MM.1S (cell line): ENCODE measurements at regions not wholly inside any gene's neighbourhood (a gene's known extent, or its start where the extent isn't known, plus 50 kb on each side); places are given as distances from the start of the nearest gene placed in this dataset.

ENCODE experiments used
- DNase-seq: peaks from one replicate; pipeline ENCODE4 v3.0.0-alpha.2; 2015
- H2AFZ ChIP-seq: fragments of 300-600 bp; sonication (generic); 2 replicates; pipeline ENCODE4 v1.6.0; 2016; ENCODE audit warnings: antibody characterized with exemption, low read length
- H3F3A ChIP-seq: fragments of 300-600 bp; sonication (generic); 2 replicates; pipeline ENCODE4 v1.6.1; 2016; ENCODE audit warnings: mild to moderate bottlenecking, antibody characterized with exemption, low read length, moderate library complexity, mixed read lengths; ENCODE audit not compliant: insufficient read depth
- H3K27ac ChIP-seq: fragments of 300-600 bp; sonication (generic); 2 replicates; pipeline ENCODE4 v1.5.1; 2016; ENCODE audit warnings: mild to moderate bottlenecking, low read length
- H3K27me3 ChIP-seq: fragments of 300-600 bp; sonication (generic); replicated peaks from 2 replicates; pipeline ENCODE4 v1.6.0; 2016; ENCODE audit warnings: low read length; ENCODE audit not compliant: insufficient read depth
- H3K36me3 ChIP-seq: fragments of 300-600 bp; sonication (generic); replicated peaks from 2 replicates; pipeline ENCODE4 v1.6.1; 2016; ENCODE audit warnings: mild to moderate bottlenecking, low read length, mixed read lengths; ENCODE audit not compliant: insufficient read depth
- H3K4me1 ChIP-seq: fragments of 300-600 bp; sonication (generic); 2 replicates; pipeline ENCODE4 v1.6.1; 2016; ENCODE audit warnings: low read length, mixed read lengths
- H3K4me2 ChIP-seq: fragments of 300-600 bp; sonication (generic); 2 replicates; pipeline ENCODE4 v1.6.0; 2016; ENCODE audit warnings: low read depth, low read length
- H3K4me3 ChIP-seq: fragments of 300-600 bp; sonication (generic); 2 replicates; pipeline ENCODE4 v1.5.1; 2016; ENCODE audit warnings: low read length, mixed read lengths
- H3K79me2 ChIP-seq: fragments of 300-600 bp; sonication (generic); 2 replicates; pipeline ENCODE4 v1.6.1; 2016; ENCODE audit warnings: mixed run types, low read length, mixed read lengths
- H3K9ac ChIP-seq: fragments of 300-600 bp; sonication (generic); 2 replicates; pipeline ENCODE4 v1.6.1; 2016; ENCODE audit warnings: low read length, mixed read lengths
- H3K9me2 ChIP-seq: fragments of 300-600 bp; sonication (generic); replicated peaks from 2 replicates; pipeline ENCODE4 v1.6.1; 2016; ENCODE audit warnings: mild to moderate bottlenecking, low read length, mixed read lengths; ENCODE audit not compliant: insufficient read depth
- H3K9me3 ChIP-seq: fragments of 300-600 bp; sonication (generic); replicated peaks from 2 replicates; pipeline ENCODE4 v1.6.1; 2016; ENCODE audit warnings: mild to moderate bottlenecking, low read length, mixed read lengths; ENCODE audit not compliant: insufficient read depth
- H4K20me1 ChIP-seq: fragments of 300-600 bp; sonication (generic); 2 replicates; pipeline ENCODE4 v1.6.1; 2016; ENCODE audit warnings: mild to moderate bottlenecking, low read length, moderate library complexity, mixed read lengths; ENCODE audit not compliant: insufficient read depth
- CTCF ChIP-seq: fragments of 300-600 bp; sonication (generic); IDR thresholded peaks from 2 replicates; pipeline ENCODE4 v1.5.1; 2016; ENCODE audit warnings: antibody characterized with exemption, low read length, mixed read lengths
- EZH2 ChIP-seq: fragments of 300-600 bp; sonication (generic); optimal IDR thresholded peaks from 2 replicates; pipeline ENCODE3; 2017; ENCODE audit warnings: low read depth, mild to moderate bottlenecking, antibody characterized with exemption, low read length, mixed read lengths
- EZH2phosphoT487 ChIP-seq: fragments of 300-600 bp; sonication (generic); IDR thresholded peaks from 2 replicates; pipeline ENCODE4 v1.6.1; 2018; ENCODE audit warnings: antibody characterized with exemption, low read length

- Histone ChIP-seq H2AFZ (no peak overlapping the region), H3K4me3 (no peak overlapping the region), H3K4me2 (no peak overlapping the region), H3K79me2 (no peaks in the 10 kb centered on the region), H3K4me1 (no peaks in the 10 kb centered on the region), H3F3A (no peaks in the 10 kb centered on the region), H3K9ac (no peak overlapping the region), H3K36me3 (no peaks in the 10 kb centered on the region), H3K27ac (no peak overlapping the region), H4K20me1 (no peaks in the 10 kb centered on the region), H3K9me3 (no peaks in the 10 kb centered on the region), H3K9me2 (no peaks in the 10 kb centered on the region), H3K27me3 (no peaks in the 10 kb centered on the region)
- TF ChIP-seq EZH2phosphoT487 = no peak
- no peak for TF ChIP-seq EZH2
- TF ChIP-seq CTCF = peak; percentile 84
- peak; percentile 26 for DNase-seq
Measured at GRCh38 chr7:125670926-125671572, 741.4 kb upstream of the POT1 start.

GRCh38 chr7:125668321-125668993 is 738.8 kb upstream of the POT1 start:
- no peaks in the 10 kb centered on the region for H3K4me1 ChIP-seq
- H3F3A ChIP-seq = no peaks in the 10 kb centered on the region
- no peak for DNase-seq
- H4K20me1 ChIP-seq = no peaks in the 10 kb centered on the region
- no peak overlapping the region for H2AFZ ChIP-seq
- no peak overlapping the region for H3K4me2 ChIP-seq
- no peak for TF ChIP-seq EZH2
- TF ChIP-seq EZH2phosphoT487 = no peak
- no peak for TF ChIP-seq CTCF
- H3K4me3 ChIP-seq = no peak overlapping the region
- H3K79me2 ChIP-seq = no peaks in the 10 kb centered on the region
- H3K9me2 ChIP-seq = no peaks in the 10 kb centered on the region
- no peak overlapping the region for H3K9ac ChIP-seq
- no peaks in the 10 kb centered on the region for H3K27me3 ChIP-seq
- no peaks in the 10 kb centered on the region for H3K9me3 ChIP-seq
- H3K36me3 ChIP-seq = no peaks in the 10 kb centered on the region
- H3K27ac ChIP-seq = no peak overlapping the region

- H3K4me1 ChIP-seq = no peaks in the 10 kb centered on the region
- no peaks in the 10 kb centered on the region for H3K9me2 ChIP-seq
- no peaks in the 10 kb centered on the region for H3K27me3 ChIP-seq
- no peaks in the 10 kb centered on the region for H3K36me3 ChIP-seq
- no peaks in the 10 kb centered on the region for H3K9me3 ChIP-seq
- no peak overlapping the region for H3K27ac ChIP-seq
- no peak for TF ChIP-seq EZH2phosphoT487
- TF ChIP-seq EZH2 = no peak
- no peak for TF ChIP-seq CTCF
- no peak overlapping the region for H3K9ac ChIP-seq
- no peak overlapping the region for H2AFZ ChIP-seq
- no peaks in the 10 kb centered on the region for H3K79me2 ChIP-seq
- no peak for DNase-seq
- no peaks in the 10 kb centered on the region for H4K20me1 ChIP-seq
- no peaks in the 10 kb centered on the region for H3F3A ChIP-seq
- H3K4me3 ChIP-seq = no peak overlapping the region
- no peak overlapping the region for H3K4me2 ChIP-seq
Measured at GRCh38 chr7:125664625-125665024, 735.0 kb upstream of the POT1 start.
